Choroid plexus epithelial cell (primary cell): ENCODE measurements at regions not wholly inside any gene's neighbourhood (a gene's known extent, or its start where the extent isn't known, plus 50 kb on each side); places are given as distances from the start of the nearest gene placed in this dataset.

Experiments
- DNase-seq: peaks from one replicate; pipeline ENCODE4 v3.0.0-alpha.2; 2010; ENCODE audit warnings: low read depth
- H3K4me3 ChIP-seq: 2 replicates; pipeline ENCODE4 v1.5.1; 2011; ENCODE audit warnings: low read depth, mild to moderate bottlenecking, control low read depth, low read length, moderate library complexity
- TF ChIP-seq, protein P1 (sequence below): conservative IDR thresholded peaks from 2 replicates; pipeline ENCODE4 v1.5.1; 2011; ENCODE audit warnings: low read depth, mild to moderate bottlenecking, control low read depth, inconsistent platforms, low read length, moderate library complexity

GRCh38 chr1:58921342-58921741, 137.5 kb upstream of the JUN start:
- no peak for DNase-seq
- TF ChIP-seq, protein P1, sequence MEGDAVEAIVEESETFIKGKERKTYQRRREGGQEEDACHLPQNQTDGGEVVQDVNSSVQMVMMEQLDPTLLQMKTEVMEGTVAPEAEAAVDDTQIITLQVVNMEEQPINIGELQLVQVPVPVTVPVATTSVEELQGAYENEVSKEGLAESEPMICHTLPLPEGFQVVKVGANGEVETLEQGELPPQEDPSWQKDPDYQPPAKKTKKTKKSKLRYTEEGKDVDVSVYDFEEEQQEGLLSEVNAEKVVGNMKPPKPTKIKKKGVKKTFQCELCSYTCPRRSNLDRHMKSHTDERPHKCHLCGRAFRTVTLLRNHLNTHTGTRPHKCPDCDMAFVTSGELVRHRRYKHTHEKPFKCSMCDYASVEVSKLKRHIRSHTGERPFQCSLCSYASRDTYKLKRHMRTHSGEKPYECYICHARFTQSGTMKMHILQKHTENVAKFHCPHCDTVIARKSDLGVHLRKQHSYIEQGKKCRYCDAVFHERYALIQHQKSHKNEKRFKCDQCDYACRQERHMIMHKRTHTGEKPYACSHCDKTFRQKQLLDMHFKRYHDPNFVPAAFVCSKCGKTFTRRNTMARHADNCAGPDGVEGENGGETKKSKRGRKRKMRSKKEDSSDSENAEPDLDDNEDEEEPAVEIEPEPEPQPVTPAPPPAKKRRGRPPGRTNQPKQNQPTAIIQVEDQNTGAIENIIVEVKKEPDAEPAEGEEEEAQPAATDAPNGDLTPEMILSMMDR, result no peak
- H3K4me3 ChIP-seq, result no peak overlapping the region

DNA sequence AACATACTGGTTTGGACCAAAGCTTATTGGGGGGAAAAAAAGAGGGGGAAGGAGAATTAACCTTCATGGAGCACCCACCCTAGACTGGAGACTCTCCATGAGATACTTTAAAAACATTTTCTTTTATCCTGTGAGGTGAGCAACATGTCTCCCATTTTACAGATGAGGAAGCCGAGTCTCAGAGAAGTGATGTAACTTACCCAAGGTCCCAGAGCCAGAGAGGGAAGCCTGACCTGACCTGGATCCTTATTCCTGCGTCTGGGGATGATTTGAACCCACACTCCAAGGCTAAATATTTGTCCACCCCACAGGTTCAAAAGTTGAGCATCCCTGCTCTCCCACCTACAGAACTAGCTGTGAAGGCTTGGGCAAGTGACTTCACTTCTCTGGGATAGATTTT, 137.9 kb upstream of the JUN start:
- TF ChIP-seq, protein P1, result no peak

DNA sequence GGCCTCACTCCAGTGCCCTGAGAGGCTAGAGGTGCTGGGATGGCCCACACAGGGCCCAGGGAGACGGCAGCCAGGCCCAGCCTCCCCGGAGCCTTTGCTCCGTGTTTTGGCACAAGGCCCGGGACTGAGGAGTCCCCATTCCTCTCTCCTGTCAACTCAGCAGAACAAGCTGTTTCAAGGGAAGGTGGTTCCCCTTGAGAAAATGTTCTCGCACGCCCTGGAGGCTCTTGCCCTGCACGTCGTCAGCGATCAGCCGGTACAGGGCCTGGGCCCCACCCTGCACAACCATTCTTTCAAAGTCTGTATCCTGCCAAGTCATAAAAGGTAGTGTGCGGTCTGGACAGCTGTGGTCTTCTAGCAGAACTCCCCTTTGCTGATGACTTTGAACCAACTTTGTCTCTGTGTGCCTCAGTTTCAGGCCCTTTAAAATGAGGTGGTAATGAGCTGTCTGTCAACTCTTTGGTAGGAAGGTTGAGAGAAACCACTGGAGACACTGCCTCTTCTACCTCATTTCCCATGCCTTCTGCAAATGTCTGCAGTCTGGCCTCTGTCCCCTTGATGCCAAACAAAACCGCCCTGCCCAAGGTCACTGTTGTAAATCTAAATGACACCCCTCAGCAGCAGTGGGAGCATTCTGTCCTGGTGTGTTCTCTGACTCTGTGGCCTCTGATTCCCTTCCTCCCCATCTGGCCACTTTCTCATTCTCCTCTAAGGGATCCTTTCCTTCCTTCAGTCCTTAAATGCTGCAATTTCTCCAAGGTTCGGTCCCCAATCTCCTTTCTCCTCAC, 138.6 kb upstream of the JUN start:
- H3K4me3 ChIP-seq, result no peak overlapping the region
- peak; percentile 88 for DNase-seq
- TF ChIP-seq, protein P1, result no peak

More for the DNA sequence above, 137.9 kb upstream of the JUN start:
- H3K4me3 ChIP-seq, result no peak overlapping the region
- DNase-seq, result no peak

- no peak overlapping the region for H3K4me3 ChIP-seq
- TF ChIP-seq, protein P1, result no peak
- no peak for DNase-seq
Observed at GRCh38 chr1:58923090-58923470, 139.2 kb upstream of the JUN start.

GRCh38 chr1:58924016-58924565, 140.2 kb upstream of the JUN start:
- no peak overlapping the region for H3K4me3 ChIP-seq
- TF ChIP-seq, protein P1, result no peak
- DNase-seq, result no peak

- H3K4me3 ChIP-seq, result no peak overlapping the region
- TF ChIP-seq, protein P1, result no peak
- DNase-seq, result no peak
Observed at GRCh38 chr1:58924821-58925220, 141.0 kb upstream of the JUN start.

DNA sequence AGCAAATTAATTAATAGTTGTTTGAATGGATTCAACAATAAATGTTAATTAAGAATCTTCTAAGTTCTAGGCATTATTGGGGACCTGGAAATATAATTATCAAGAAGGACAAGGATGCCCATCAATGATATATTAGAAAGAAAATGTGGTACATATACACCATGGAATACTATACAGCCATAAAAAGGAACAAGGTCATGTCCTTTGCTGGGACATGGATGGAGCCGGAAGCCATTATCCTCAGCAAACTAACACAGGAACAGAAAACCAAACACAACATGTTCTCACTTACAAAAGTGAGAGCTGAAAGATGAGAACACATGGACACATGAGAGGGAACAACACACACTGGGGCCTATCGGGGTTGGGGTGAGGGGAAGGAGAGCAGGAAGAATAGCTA, 141.4 kb upstream of the JUN start:
- TF ChIP-seq, protein P1, result no peak
- H3K4me3 ChIP-seq, result no peak overlapping the region
- DNase-seq, result no peak
